ENCODE measurements at regions not wholly inside any gene's neighbourhood (a gene's known extent, or its start where the extent isn't known, plus 50 kb on each side); places are given as distances from the start of the nearest gene placed in this dataset.

GRCh38 chr12:13368431-13368830, 171.9 kb downstream of the EMP1 start:
- TF ChIP-seq Cebpa-rat (IDR thresholded peaks at IDR 0.05): no peak
- Histone ChIP-seq H4K20me1 (no peaks in the 10 kb centered on the region), H3K9me3 (replicated peaks in 1 of 11) (0 out of 22 replicates have a peak, but pooled peaks cover 0 to 3% (median 0%) of the 10 kb centered on the region in 11 experiments), H3K4me1 (no peaks in the 10 kb centered on the region), H3K27me3 (no peaks in the 10 kb centered on the region), H3K4me3 (no peak overlapping the region), H3K36me3 (no peaks in the 10 kb centered on the region), H3K4me2 (no peak overlapping the region), H3K27ac (no peak overlapping the region), H3K9ac (no peak overlapping the region)

GRCh38 chr12:13367973-13368372, 171.4 kb downstream of the EMP1 start:
- no peaks in the 10 kb centered on the region for H3K27me3 ChIP-seq
- H3K4me1 ChIP-seq: no peaks in the 10 kb centered on the region
- H3K9me3 ChIP-seq (replicated peaks in 1 of 11): 0 out of 22 replicates have a peak, but pooled peaks cover 0 to 3% (median 0%) of the 10 kb centered on the region in 11 experiments
- H3K27ac ChIP-seq: no peak overlapping the region
- H3K4me2 ChIP-seq: no peak overlapping the region
- H3K4me3 ChIP-seq: no peak overlapping the region
- no peaks in the 10 kb centered on the region for H3K36me3 ChIP-seq
- H4K20me1 ChIP-seq: no peaks in the 10 kb centered on the region
- no peak overlapping the region for H3K9ac ChIP-seq
- TF ChIP-seq Cebpa-rat (IDR thresholded peaks at IDR 0.05): no peak

GRCh38 chr12:13365748-13366366, 169.3 kb downstream of the EMP1 start:
- Histone ChIP-seq H3K4me1 (no peaks in the 10 kb centered on the region), H3K27me3 (no peaks in the 10 kb centered on the region), H3K27ac (no peak overlapping the region), H3K36me3 (no peaks in the 10 kb centered on the region), H3K9ac (no peak overlapping the region), H3K9me3 (replicated peaks in 1 of 11) (0 out of 22 replicates have a peak, but pooled peaks cover 0 to 3% (median 0%) of the 10 kb centered on the region in 11 experiments), H3K4me2 (no peak overlapping the region), H4K20me1 (no peaks in the 10 kb centered on the region), H3K4me3 (no peak overlapping the region)
- TF ChIP-seq Cebpa-rat (IDR thresholded peaks at IDR 0.05): no peak

GRCh38 chr12:13362260-13362841, 165.8 kb downstream of the EMP1 start:
- Histone ChIP-seq H3K27ac (no peak overlapping the region), H3K27me3 (no peaks in the 10 kb centered on the region), H3K9me3 (replicated peaks in 1 of 11) (0 out of 22 replicates have a peak, but pooled peaks cover 0 to 3% (median 0%) of the 10 kb centered on the region in 11 experiments), H4K20me1 (no peaks in the 10 kb centered on the region), H3K9ac (no peak overlapping the region), H3K4me1 (no peaks in the 10 kb centered on the region), H3K4me2 (no peak overlapping the region), H3K36me3 (no peaks in the 10 kb centered on the region), H3K4me3 (no peak overlapping the region)
- TF ChIP-seq Cebpa-rat (IDR thresholded peaks at IDR 0.05): no peak

DNA sequence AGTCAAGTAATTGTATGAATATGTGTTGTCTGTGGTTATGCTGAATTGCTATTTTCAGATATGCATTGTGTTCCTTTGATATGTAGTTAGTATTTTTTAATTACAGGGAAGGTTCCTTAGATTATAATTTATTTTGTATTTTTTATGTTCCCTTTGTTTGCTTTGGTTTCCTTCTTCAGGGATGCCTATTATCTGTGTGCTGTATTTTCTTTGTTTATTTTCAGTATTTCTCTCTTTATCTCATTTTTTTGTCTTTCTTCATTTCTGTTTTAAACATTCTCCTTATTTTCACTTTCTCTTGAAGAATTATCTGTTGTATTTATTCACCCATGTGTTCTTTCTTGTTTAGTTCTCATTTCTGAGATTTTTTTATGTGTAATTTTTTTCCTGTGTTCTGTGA, 163.1 kb downstream of the EMP1 start:
- no peak overlapping the region for H3K4me3 ChIP-seq
- H3K4me1 ChIP-seq: no peaks in the 10 kb centered on the region
- no peak overlapping the region for H3K9ac ChIP-seq
- no peaks in the 10 kb centered on the region for H3K27me3 ChIP-seq
- H3K9me3 ChIP-seq (replicated peaks in 1 of 11): no peaks in the 10 kb centered on the region
- no peak overlapping the region for H3K27ac ChIP-seq
- TF ChIP-seq Cebpa-rat (IDR thresholded peaks at IDR 0.05): no peak
- H4K20me1 ChIP-seq: no peaks in the 10 kb centered on the region
- no peaks in the 10 kb centered on the region for H3K36me3 ChIP-seq
- no peak overlapping the region for H3K4me2 ChIP-seq

DNA sequence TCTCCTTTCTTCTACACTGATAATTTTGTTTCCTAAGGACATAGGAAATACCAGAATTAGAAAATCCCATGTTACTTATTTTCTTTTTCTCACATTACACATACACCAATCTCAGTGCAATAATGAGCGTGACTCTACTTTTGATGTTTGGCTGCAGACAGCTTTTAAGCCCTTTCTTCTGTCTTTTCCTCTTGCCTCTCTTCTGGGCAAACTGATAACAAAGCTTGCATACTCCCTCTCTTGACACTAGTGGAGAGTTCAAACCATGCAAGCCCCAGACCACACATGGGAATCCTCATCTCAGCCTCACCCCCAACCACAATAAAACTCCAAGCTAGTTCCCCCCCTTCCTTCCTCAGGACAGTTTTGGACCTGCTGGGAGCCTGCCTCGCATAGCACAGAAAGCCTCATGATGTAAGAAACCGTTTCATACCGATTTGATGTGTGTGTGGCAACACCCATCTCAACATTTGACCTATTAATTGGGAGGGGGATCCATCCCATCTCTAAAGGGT, 161.9 kb downstream of the EMP1 start:
- H3K4me2 ChIP-seq: no peak overlapping the region
- no peak overlapping the region for H3K27ac ChIP-seq
- no peaks in the 10 kb centered on the region for H3K36me3 ChIP-seq
- H3K4me1 ChIP-seq: no peaks in the 10 kb centered on the region
- H3K4me3 ChIP-seq: no peak overlapping the region
- no peaks in the 10 kb centered on the region for H3K27me3 ChIP-seq
- no peaks in the 10 kb centered on the region for H3K9me3 ChIP-seq (replicated peaks in 1 of 11)
- H4K20me1 ChIP-seq: no peaks in the 10 kb centered on the region
- H3K9ac ChIP-seq: no peak overlapping the region
- no peak for TF ChIP-seq Cebpa-rat (IDR thresholded peaks at IDR 0.05)

GRCh38 chr12:13350946-13351345, 154.4 kb downstream of the EMP1 start:
- H3K4me2 ChIP-seq: no peak overlapping the region
- no peaks in the 10 kb centered on the region for H3K36me3 ChIP-seq
- no peak overlapping the region for H3K27ac ChIP-seq
- no peaks in the 10 kb centered on the region for H4K20me1 ChIP-seq
- TF ChIP-seq Cebpa-rat (IDR thresholded peaks at IDR 0.05): no peak
- no peak overlapping the region for H3K4me3 ChIP-seq
- H3K9me3 ChIP-seq (replicated peaks in 1 of 11): no peaks in the 10 kb centered on the region
- H3K9ac ChIP-seq: no peak overlapping the region
- no peaks in the 10 kb centered on the region for H3K27me3 ChIP-seq
- H3K4me1 ChIP-seq: no peaks in the 10 kb centered on the region

- Histone ChIP-seq H3K27me3 (no peaks in the 10 kb centered on the region), H3K9me3 (replicated peaks in 1 of 11) (no peaks in the 10 kb centered on the region), H3K27ac (no peak overlapping the region), H3K4me3 (no peak overlapping the region), H4K20me1 (no peaks in the 10 kb centered on the region), H3K4me1 (no peaks in the 10 kb centered on the region), H3K9ac (no peak overlapping the region), H3K4me2 (no peak overlapping the region), H3K36me3 (no peaks in the 10 kb centered on the region)
- TF ChIP-seq Cebpa-rat (IDR thresholded peaks at IDR 0.05): no peak
Observed at GRCh38 chr12:13350381-13350780, 153.9 kb downstream of the EMP1 start.

DNA sequence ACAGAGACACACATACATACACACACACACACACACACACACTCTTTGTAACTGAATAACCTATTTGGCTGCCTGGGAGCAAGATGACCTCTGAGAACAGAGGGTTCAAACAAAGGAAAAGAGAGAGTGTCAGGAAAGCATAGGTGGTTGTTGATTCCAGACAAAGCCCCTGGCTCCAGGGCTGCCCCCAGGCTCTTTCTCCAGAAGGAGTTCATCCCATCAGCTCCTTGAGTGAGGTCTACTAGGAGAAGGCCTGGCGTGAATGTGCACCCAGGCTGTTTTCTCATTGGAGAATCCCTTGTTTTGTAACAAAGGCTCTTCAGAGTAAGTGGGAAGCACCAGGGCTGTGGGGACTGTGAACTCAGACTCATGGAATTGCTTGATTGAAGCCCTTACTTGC, 151.9 kb downstream of the EMP1 start:
- Histone ChIP-seq H3K9me3 (replicated peaks in 1 of 11) (no peaks in the 10 kb centered on the region), H3K27ac (no peak overlapping the region), H3K9ac (no peak overlapping the region), H3K4me1 (no peaks in the 10 kb centered on the region), H4K20me1 (no peaks in the 10 kb centered on the region), H3K36me3 (no peaks in the 10 kb centered on the region), H3K4me2 (no peak overlapping the region), H3K27me3 (no peaks in the 10 kb centered on the region), H3K4me3 (no peak overlapping the region)
- no peak for TF ChIP-seq Cebpa-rat (IDR thresholded peaks at IDR 0.05)

All from BLaER1 treated with 17β-estradiol and CSF1 and Interleukin-3, amounts not matched to agents 10 nM and 100 nM (cell line).